ENCODE measurements at regions not wholly inside any gene's neighbourhood (a gene's known extent, or its start where the extent isn't known, plus 50 kb on each side); places are given as distances from the start of the nearest gene placed in this dataset.

GRCh38 chr4:18403327-18403726 is 381.8 kb upstream of the LCORL start:
- DNase-seq, result no peak

GRCh38 chr4:18401868-18402267 is 380.3 kb upstream of the LCORL start:
- no peak for DNase-seq

DNA sequence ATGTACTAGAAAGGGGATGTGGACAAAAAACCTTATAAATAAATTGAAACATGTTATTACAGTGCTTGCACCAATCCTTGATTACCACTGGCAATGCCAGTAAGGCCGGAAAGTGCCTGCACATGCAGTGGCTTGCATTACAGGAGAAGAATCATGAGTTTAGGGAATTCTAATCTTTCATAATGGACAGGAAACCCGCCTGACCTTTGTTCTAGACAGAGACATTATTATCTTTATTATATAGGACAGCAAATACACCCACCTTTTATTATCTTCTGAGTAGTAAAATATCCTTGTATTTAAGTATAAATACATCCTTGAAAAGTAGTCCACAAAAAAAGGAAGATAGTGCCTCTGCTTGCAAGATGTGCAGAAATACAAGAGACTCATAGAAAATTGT is 379.9 kb upstream of the LCORL start:
- DNase-seq, result no peak

- no peak for DNase-seq
These were observed 377.1 kb upstream of the LCORL start for GRCh38 chr4:18398661-18399060.

DNA sequence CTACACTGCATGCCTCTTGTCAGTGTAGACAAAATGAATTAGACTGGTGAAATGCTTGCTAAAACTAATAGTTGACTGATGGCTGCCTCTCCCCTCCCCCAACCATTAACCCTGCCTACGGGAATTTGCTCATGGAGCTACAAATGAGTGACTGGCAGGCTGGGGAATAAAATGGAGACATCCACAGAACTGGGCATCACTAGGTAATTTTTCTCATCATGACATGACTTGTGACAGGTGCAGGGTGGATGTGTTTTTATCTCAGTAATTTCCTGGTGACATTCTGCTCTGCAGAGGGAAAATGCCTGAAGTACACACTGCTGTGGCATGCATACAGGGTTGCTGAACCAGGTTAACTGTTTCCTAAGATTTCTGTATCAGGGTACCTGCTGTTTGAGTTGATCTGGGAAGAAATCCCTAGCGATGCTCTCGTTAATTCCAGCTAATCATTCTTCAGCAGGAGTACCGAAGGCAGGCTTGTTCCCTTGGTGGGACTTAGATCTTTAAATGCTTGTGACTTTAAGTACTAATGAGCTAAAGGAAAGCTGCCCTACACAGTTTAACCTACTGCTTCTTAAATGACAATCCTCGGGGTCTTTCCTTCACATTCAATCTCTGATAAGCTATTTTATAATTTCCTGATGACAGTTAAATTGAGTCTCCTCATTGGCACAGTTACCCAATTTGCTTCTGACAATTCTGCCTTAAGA is 376.3 kb upstream of the LCORL start:
- DNase-seq, result no peak

DNA sequence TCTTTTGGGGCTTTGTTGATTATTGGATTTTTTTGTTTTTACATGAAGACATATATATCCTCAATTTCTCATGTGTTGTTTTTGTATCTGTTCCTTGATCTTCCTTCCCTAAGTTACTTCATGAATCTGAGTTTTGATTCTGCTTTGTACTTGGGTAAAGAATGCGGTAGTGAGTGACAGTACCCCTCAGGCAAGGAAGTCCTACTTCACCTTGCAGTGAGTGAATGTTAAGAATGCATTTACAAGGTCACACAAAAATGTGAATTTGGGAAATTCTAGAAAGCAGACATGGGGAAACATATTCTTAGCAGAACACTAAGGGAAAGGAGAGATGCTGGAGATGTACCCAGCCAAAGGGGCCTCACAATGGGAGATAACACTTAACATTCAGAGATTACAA is 373.1 kb upstream of the LCORL start:
- no peak for DNase-seq

DNA sequence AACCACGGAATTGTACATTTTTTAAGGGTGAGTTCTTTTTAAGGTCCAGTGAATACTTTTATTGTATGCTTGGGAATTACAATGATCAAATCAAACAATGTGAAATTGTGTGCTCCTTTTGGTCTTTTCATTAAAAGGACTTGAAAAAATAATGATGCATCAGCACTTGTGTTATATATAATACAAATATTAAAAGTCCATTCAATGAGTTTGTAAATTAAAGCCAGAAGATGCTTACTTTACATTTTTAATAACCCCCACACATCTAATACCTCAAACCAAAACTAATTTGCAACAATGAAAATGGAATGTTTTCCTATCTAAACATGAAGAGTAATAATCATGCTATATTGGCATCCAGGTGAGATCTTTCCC is 369.8 kb upstream of the LCORL start:
- DNase-seq, result no peak

- DNase-seq, result no peak
These were observed 369.2 kb upstream of the LCORL start for GRCh38 chr4:18390655-18391353.

- no peak for DNase-seq
These were observed 367.6 kb upstream of the LCORL start for GRCh38 chr4:18389115-18389514.

DNA sequence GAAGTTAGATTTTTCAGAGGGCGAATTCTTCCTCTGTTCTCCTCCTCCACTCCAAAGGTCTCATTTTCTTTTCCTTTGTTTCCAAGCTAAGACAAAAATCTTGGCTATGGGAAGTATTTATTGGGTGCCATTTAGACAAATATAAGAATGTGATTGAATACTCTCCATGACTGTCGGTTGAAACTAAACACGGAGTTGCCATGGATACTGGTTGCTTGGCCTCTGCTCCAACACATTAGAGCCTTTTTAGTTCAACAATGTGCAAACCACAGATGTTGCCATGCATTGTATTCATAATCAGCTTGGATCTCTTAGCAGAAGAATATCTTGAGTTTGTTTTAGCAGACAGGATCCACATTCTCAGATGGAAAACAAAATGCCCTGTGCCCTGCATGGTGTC is 366.5 kb upstream of the LCORL start:
- no peak for DNase-seq

DNA sequence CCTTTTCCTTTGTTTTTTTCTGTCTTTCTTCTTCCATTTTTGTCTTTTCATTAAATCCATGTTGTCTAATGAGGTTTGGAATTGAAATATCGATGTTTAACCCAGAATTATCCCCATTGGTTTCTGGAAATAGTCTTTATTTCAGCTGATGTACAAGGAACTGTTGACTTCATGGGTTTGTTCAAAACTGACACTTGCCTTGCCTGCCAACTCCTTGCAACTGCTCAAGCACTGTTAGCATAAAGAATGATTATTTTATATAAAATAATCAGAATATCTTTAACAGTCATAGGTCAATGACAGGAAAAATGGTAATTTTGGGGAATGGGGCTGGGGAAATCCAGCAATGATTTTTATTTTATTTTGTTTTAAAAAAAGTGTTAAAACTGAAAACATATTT is 359.6 kb upstream of the LCORL start:
- no peak for DNase-seq

GRCh38 chr4:18369561-18369960 is 348.0 kb upstream of the LCORL start:
- DNase-seq, result no peak

- no peak for DNase-seq
These were observed 345.3 kb upstream of the LCORL start for GRCh38 chr4:18366892-18367291.

DNA sequence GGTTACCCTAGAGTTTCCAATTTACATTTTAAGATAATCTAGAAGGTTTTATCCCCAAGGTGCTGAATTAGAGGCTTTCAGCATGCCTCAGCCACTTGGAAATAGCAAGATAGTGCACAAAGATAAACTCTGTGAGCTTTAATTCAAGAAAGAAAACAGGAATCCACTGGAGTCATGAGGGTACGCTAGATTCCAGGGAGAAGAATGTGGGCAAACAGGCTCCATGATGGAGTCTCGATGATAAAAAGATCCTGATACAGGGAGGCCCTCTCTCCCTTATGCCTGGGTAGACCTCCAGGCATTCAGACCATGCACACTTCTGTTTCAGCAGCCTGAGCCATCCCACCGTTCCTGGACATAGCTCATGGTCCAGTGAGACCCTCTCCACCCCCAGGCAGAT is 344.6 kb upstream of the LCORL start:
- DNase-seq, result no peak

- no peak for DNase-seq
These were observed 322.0 kb upstream of the LCORL start for GRCh38 chr4:18343581-18343980.

DNA sequence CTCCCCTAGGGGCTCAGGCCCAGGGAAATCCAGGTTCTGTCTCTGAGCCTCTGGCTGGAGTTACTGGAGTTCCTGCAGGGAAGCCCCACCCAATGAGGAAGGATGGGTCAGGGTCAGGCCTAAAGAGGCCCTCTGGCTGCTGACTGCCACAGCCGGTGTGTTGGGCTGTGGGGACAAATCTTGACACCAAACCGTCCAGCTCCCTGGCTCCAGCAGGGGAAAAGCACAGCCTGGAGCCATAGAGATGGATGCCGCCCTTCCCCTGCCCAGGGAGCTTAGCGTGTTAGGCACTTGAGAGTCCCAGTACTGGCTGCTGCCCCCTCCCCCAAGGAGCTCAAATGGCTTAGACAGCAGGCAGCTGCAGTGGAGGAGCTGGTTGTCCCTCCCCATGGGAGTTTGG is 321.3 kb upstream of the LCORL start:
- DNase-seq, result no peak

DNA sequence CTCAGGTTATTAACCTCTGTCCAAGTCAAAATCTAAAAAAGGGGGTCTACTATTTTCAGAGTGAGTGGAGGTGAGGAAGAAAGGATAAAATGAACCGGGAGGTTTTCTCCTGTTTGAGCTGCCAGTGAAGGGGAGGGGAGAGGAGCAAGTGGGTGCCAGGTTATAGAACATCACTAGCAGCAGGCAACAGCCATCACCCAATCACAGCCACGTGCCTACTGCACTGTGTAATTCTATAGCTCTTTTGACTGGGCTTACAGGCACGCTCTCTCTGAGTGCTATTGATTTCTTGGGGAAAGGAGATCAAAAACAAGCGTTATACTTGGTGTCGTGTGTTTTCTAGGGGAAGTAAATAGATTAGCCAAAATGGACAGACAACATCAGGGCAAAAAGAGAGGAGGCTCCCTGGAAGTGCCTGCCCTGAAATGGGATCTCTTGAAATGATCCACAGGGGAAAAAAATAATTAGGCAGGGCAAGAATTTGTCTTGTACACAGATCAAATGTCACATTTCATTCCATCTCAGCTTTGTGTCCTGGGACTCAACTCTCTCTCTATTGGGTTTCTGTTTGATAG is 300.5 kb upstream of the LCORL start:
- no peak for DNase-seq

- DNase-seq, result no peak
These were observed 297.9 kb upstream of the LCORL start for GRCh38 chr4:18319431-18319830.

GRCh38 chr4:18318682-18319388 is 297.3 kb upstream of the LCORL start:
- no peak for DNase-seq

GRCh38 chr4:18314731-18315130 is 293.2 kb upstream of the LCORL start:
- no peak for DNase-seq

DNA sequence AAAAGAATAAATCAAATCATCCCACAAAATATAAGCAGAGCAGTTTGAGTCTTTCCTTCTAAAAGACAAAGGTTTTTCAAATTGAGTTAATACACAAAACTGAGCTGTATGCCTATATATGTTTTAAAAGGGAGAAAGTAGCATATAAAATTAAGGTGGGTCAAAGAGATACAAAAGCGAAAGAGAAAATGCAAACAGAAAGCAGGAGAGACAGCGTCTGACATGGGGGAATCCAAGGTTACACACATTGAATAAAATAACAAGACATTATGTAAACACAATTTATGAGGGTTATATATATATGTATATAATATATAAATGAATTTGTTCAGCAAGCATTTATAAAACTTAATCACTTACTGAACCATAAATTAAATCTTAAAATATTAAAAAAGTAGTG is 276.1 kb upstream of the LCORL start:
- no peak for DNase-seq

GRCh38 chr4:18296411-18296810 is 274.9 kb upstream of the LCORL start:
- DNase-seq, result no peak

DNA sequence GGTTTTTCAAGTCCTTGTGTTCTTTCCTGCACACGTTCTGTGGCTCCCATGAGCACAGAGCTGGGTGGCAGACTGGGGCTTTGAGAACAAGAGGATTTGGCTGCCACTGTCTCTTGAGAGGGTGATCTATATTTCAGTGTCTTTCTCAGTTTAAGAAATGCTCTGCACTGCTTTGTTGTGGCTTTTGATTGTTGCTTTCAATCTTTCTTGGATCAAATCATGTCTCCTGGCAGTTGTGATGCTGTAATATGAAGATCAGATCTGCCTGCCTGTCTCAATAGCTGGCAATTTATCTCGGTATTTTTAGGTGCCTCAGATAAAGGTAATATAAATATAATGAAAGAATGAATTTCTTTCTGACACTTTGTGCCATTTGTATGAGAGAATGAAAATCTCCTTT is 273.3 kb upstream of the LCORL start:
- no peak for DNase-seq

- no peak for DNase-seq
These were observed 272.5 kb upstream of the LCORL start for GRCh38 chr4:18294021-18294420.

Measured in DMS79 treated with DMSO at 0.1 percent for 48 hours (cell line).